GM13976 (cell line): ENCODE measurements at regions not wholly inside any gene's neighbourhood (a gene's known extent, or its start where the extent isn't known, plus 50 kb on each side); places are given as distances from the start of the nearest gene placed in this dataset.

Source experiments
- DNase-seq: peaks from one replicate; pipeline ENCODE4 v3.0.0; 2012; ENCODE audit warnings: low spot score
- in situ Hi-C: fragments of 300-500 bp; cut with MboI; formaldehyde crosslinking; loops from one replicate; pipeline ENCODE4 v1.12.0; 2022; ENCODE audit warnings: low sequenced_read_pairs, mixed read lengths, inconsistent platforms; ENCODE audit not compliant: unreplicated experiment
- TF ChIP-seq, protein P1 (sequence below): IDR thresholded peaks from 2 replicates; pipeline ENCODE4 v1.5.1; 2012; ENCODE audit warnings: borderline replicate concordance, mild to moderate bottlenecking; ENCODE audit not compliant: insufficient read depth; ENCODE audit errors: extremely low read depth, missing control alignments, control extremely low read depth

DNA sequence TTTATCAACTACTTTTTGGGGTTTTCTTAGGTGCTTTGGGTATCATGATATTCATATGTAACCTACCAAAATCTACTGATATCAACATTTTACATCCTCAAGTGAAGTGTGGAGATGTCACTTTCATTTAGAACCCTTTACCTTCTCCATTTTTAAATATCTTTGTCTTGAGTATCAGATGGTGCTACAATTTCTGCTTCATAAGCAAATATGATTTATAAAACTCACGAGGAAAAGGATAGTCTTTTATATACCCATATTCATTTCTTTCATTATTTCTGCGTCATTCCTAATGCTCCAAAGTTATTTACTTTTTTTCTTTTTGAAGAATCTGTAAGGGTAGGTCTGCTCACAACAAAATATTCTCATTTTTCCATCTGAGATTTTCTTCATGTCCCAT lies 991.7 kb downstream of the CDH11 start:
- DNase-seq: no peak
- in situ Hi-C loops: no loop called here
- TF ChIP-seq, protein P1, sequence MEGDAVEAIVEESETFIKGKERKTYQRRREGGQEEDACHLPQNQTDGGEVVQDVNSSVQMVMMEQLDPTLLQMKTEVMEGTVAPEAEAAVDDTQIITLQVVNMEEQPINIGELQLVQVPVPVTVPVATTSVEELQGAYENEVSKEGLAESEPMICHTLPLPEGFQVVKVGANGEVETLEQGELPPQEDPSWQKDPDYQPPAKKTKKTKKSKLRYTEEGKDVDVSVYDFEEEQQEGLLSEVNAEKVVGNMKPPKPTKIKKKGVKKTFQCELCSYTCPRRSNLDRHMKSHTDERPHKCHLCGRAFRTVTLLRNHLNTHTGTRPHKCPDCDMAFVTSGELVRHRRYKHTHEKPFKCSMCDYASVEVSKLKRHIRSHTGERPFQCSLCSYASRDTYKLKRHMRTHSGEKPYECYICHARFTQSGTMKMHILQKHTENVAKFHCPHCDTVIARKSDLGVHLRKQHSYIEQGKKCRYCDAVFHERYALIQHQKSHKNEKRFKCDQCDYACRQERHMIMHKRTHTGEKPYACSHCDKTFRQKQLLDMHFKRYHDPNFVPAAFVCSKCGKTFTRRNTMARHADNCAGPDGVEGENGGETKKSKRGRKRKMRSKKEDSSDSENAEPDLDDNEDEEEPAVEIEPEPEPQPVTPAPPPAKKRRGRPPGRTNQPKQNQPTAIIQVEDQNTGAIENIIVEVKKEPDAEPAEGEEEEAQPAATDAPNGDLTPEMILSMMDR: no peak

DNA sequence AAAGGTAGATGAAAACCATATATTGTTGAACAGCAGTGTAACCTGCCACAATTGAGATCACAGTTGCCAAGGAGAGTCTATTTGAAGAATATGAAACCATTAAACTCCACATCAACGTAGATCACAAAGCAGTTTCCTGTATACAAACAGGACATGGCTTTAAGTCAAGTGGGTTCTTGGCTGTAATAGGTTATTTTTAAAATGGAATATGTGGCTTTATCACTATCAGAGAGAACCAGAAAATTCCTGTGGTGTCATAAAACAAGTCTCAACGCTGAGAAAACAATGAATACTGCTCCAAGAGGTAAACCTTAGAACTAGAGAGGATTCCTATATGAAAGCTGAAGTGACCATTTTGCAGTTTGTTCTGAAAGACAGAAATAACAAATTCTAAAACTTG lies 999.7 kb downstream of the CDH11 start:
- TF ChIP-seq, protein P1: no peak
- in situ Hi-C loops: no loop called here
- no peak for DNase-seq

DNA sequence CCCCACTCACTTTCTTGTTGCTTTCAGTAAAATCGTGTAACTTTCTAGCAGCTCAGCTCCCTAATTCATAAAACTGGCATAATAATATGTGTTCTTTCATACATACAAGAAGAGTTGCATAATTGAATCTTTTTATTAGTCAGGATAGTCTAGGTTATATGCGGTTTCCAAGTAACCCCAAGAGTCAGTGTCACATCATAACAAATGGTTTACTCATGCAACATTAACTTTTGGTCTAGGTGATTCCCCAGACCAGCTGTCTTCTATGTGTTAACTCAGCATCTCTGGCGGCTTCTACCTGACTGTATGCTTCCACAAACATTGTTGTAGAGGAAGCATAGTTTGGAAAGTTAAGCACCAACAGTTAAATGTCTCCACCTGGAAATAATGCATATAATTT lies 1000.4 kb downstream of the CDH11 start:
- no peak for DNase-seq
- in situ Hi-C loops: no loop called here
- TF ChIP-seq, protein P1: no peak

DNA sequence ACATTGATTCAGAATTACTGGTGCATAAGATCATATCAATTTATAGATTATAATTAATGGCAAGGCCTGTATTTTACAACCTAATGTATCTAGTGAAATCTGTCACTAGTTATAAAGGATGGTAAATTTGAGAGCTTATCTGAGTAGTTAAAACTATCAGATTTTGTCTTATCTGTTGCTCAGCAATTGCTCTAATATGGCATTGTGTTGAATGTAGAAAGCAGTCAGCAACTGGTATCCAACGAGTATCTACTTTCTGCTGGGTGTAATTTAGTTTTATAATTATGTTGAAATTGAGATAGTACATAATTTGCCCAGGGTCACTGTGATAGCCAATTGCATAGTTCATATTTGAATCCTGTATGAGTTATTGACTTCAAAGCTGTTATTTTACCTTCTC lies 1005.7 kb downstream of the CDH11 start:
- in situ Hi-C loops: no loop called here
- DNase-seq: no peak
- TF ChIP-seq, protein P1: no peak

DNA sequence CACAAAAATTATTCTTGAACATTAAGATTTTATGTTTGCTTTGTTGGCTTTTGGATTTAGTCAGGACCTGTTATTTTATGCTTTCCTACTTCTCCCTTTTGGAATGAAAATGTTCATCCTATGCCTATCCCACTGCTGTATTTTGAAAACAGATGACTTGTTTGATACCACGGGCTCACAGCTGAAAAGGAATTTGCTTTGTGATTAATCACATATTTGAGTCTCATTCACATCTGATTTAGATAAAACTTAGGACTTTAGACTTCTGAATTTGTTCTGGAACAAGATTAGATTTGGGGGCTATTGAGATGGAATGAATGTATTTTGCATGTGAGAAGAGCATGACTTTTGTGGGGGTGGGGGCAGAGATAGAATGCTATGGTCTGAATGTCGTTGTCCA lies 1012.6 kb downstream of the CDH11 start:
- in situ Hi-C loops: no loop called here
- TF ChIP-seq, protein P1: no peak
- no peak for DNase-seq

DNA sequence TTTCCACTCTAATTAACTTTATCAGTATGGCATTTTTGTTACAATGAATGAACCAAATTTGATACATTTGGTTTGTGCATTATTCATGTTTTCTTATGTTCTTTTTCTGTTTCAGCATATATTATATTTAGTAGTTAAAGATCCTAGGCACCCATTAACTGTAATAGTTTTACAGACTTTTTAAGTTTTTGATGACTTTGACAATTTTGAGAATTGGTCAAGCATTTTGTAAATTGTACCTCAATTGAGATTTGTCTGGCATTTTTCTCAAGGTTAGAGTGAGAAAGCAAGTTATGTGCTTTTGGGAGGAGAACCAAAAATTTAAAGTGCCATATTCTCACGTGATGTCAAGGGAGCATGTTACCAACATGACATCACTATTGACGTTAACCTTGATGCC lies 1019.2 kb downstream of the CDH11 start:
- TF ChIP-seq, protein P1: no peak
- in situ Hi-C loops: no loop called here
- DNase-seq: no peak

DNA sequence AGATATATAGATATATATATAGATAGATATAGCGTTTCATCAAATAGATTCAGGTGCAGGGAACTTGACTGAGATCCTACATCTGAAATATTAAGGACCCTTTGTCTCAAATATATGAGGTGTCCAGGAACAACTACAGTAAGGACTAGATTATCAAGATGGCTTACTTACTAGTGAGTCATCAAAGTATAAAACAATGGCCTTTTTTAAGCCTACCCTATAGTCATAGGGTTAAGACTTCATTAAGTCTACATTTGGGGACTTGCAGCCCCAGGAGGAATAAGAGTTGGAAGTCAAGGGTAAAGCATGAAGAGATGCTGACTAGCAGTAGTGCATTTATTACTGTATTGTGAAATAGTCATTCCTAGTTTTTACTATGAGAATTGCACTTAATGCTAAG lies 1023.4 kb downstream of the CDH11 start:
- no peak for DNase-seq
- TF ChIP-seq, protein P1: no peak
- in situ Hi-C loops: no loop called here
